H1 (cell line): ENCODE measurements at regions not wholly inside any gene's neighbourhood (a gene's known extent, or its start where the extent isn't known, plus 50 kb on each side); places are given as distances from the start of the nearest gene placed in this dataset.
A peak's percentile ranks its signal among the peaks of the same experiment; 100 is the strongest.

ENCODE experiments used
- ATF3 ChIP-seq: IDR thresholded peaks from 2 replicates; pipeline ENCODE4 v1.6.1; 2011; ENCODE audit warnings: low read depth, mild to moderate bottlenecking, low read length; ENCODE audit not compliant: insufficient read depth
- CHD7 ChIP-seq: fragments of 300-600 bp; sonication (generic); IDR thresholded peaks from 2 replicates; pipeline ENCODE4 v1.7.1; 2012; ENCODE audit warnings: low read length, moderate library complexity, mild to moderate bottlenecking, inconsistent platforms; ENCODE audit not compliant: insufficient replicate concordance
- GABPA ChIP-seq: IDR thresholded peaks from 2 replicates; pipeline ENCODE4 v1.6.1; 2011; ENCODE audit warnings: mild to moderate bottlenecking, low read length, moderate library complexity, borderline replicate concordance; ENCODE audit not compliant: insufficient read depth
- NANOG ChIP-seq: IDR thresholded peaks from 2 replicates; pipeline ENCODE4 v1.6.1; 2011; ENCODE audit warnings: low read length, low read depth, mild to moderate bottlenecking, inconsistent platforms; ENCODE audit not compliant: insufficient read depth, poor library complexity, severe bottlenecking
- RNF2 ChIP-seq: fragments of 200-900, 300-1000 bp; sonication (generic); IDR thresholded peaks from 2 replicates; pipeline ENCODE4 v1.7.1; 2016; ENCODE audit warnings: borderline replicate concordance, low read depth, mild to moderate bottlenecking, antibody characterized with exemption, low read length; ENCODE audit not compliant: poor library complexity, severe bottlenecking; ENCODE audit errors: missing control alignments
- SIN3A ChIP-seq, 2 experiments: IDR thresholded peaks in 1 of 2; conservative IDR thresholded peaks in 1 of 2; 2 replicates each; pipeline ENCODE4 v1.6.1; 2011 to 2012; ENCODE audit warnings: low read length in 2 of 2, improper control_type of control experiment in 1 of 2, low read depth in 1 of 2, mild to moderate bottlenecking in 1 of 2
- SP2 ChIP-seq: IDR thresholded peaks from 2 replicates; pipeline ENCODE4 v1.6.1; 2012; ENCODE audit warnings: mild to moderate bottlenecking, low read length, inconsistent platforms
- USF2 ChIP-seq: IDR thresholded peaks from 2 replicates; pipeline ENCODE4 v1.6.1; 2011; ENCODE audit warnings: low read length, improper control_type of control experiment

GRCh38 chr6:139881728-139882211, 507.3 kb upstream of the CITED2 start (continued):
- TF ChIP-seq CHD7: no peak
- TF ChIP-seq NANOG: no peak
- TF ChIP-seq GABPA: no peak
- TF ChIP-seq RNF2: no peak
- TF ChIP-seq SP2: no peak
- peak; percentile 47; the same call in 1 of the 2 replicates for TF ChIP-seq ATF3
- TF ChIP-seq USF2: no peak
- no peak for TF ChIP-seq SIN3A (conservative IDR thresholded peaks at IDR 0.05 in 1 of 2, IDR thresholded peaks at IDR 0.05 in 1 of 2; ENCODE audit: low read depth in 1 of 2, low read length in 2 of 2)
